Endothelial cell (in vitro differentiated cells): ENCODE measurements at regions not wholly inside any gene's neighbourhood (a gene's known extent, or its start where the extent isn't known, plus 50 kb on each side); places are given as distances from the start of the nearest gene placed in this dataset.

Source experiments
- DNase-seq: peaks from one replicate; pipeline ENCODE4 v3.0.0; 2021; ENCODE audit warnings: low spot score
- H3K27ac Mint-ChIP-seq: one replicate; pipeline ENCODE4 v1.8.0; 2021; ENCODE audit warnings: mixed read lengths, inconsistent platforms; ENCODE audit not compliant: unreplicated experiment
- H3K27me3 Mint-ChIP-seq: one replicate; pipeline ENCODE4 v1.8.0; 2021; ENCODE audit warnings: mild to moderate bottlenecking, moderate library complexity, mixed read lengths, inconsistent platforms; ENCODE audit not compliant: unreplicated experiment
- H3K36me3 Mint-ChIP-seq: one replicate; pipeline ENCODE4 v1.8.0; 2021; ENCODE audit warnings: mild to moderate bottlenecking, low read depth, mixed read lengths, inconsistent platforms; ENCODE audit not compliant: unreplicated experiment
- H3K4me1 Mint-ChIP-seq: one replicate; pipeline ENCODE4 v1.8.0; 2021; ENCODE audit warnings: mild to moderate bottlenecking, mixed read lengths, inconsistent platforms; ENCODE audit not compliant: unreplicated experiment
- H3K4me3 Mint-ChIP-seq: one replicate; pipeline ENCODE4 v1.8.0; 2021; ENCODE audit warnings: mild to moderate bottlenecking, mixed read lengths, inconsistent platforms; ENCODE audit not compliant: unreplicated experiment
- H3K9me3 Mint-ChIP-seq: one replicate; pipeline ENCODE4 v1.8.0; 2021; ENCODE audit warnings: mixed read lengths, inconsistent platforms; ENCODE audit not compliant: unreplicated experiment
- CTCF ChIP-seq: fragments of 200-600 bp; sonication (generic); IDR thresholded peaks from one replicate; pipeline ENCODE4 v1.5.0; 2021; ENCODE audit warnings: antibody characterized with exemption; ENCODE audit not compliant: unreplicated experiment

DNA sequence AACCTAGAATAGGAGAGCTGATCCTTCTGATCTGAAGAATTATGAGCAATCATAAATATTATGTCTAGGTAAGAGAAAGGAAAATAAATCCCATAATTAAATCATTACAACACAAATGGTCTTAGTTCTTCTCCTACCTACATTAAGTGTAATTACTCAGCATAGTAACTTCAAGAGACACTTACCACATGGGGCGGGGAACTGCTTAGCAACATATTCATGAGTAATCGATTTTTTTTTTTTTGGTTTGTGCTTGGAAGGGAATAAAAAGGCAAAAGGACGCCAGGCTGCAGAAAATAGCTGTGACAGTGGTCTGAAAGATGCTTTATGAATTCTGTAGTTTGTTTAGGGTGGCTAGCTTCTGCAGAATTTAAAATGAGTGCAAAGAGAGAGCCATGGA lies 103.3 kb upstream of the HTR2A start:
- H3K9me3 Mint-ChIP-seq: no peaks in the 10 kb centered on the region
- H3K27ac Mint-ChIP-seq: no peak overlapping the region
- H3K4me3 Mint-ChIP-seq: no peak overlapping the region
- no peaks in the 10 kb centered on the region for H3K4me1 Mint-ChIP-seq
- no peaks in the 10 kb centered on the region for H3K27me3 Mint-ChIP-seq
- no peak for DNase-seq
- no peak for TF ChIP-seq CTCF
- no peaks in the 10 kb centered on the region for H3K36me3 Mint-ChIP-seq

GRCh38 chr13:46996316-46997030 lies 99.6 kb upstream of the HTR2A start:
- no peak overlapping the region for H3K27ac Mint-ChIP-seq
- DNase-seq: no peak
- H3K27me3 Mint-ChIP-seq: no peaks in the 10 kb centered on the region
- no peak overlapping the region for H3K4me3 Mint-ChIP-seq
- TF ChIP-seq CTCF: no peak
- H3K9me3 Mint-ChIP-seq: no peaks in the 10 kb centered on the region
- no peaks in the 10 kb centered on the region for H3K36me3 Mint-ChIP-seq
- H3K4me1 Mint-ChIP-seq: no peaks in the 10 kb centered on the region

GRCh38 chr13:46995874-46996273 lies 99.0 kb upstream of the HTR2A start:
- no peaks in the 10 kb centered on the region for H3K27me3 Mint-ChIP-seq
- no peaks in the 10 kb centered on the region for H3K36me3 Mint-ChIP-seq
- no peak overlapping the region for H3K27ac Mint-ChIP-seq
- no peak overlapping the region for H3K4me3 Mint-ChIP-seq
- DNase-seq: no peak
- no peaks in the 10 kb centered on the region for H3K4me1 Mint-ChIP-seq
- H3K9me3 Mint-ChIP-seq: no peaks in the 10 kb centered on the region
- TF ChIP-seq CTCF: no peak

DNA sequence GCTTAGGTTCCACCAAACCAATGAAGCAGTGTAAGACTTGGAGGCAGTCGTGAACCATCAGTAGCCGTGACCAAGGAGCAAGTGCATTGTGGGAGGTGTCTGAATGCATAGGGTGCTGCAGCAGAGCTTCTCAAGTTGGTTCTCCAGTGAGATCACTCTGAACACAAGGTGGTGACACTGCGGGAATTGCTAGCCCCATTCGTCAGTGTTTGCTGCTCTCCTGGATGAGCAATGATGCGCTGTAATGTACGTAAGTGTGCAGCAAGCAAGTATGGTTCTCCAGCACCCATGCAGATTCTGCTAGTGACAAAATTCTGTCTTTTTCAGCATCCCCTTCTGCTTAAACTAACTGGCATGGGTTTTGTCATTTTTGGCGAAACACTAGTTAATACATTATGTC lies 97.6 kb upstream of the HTR2A start:
- H3K4me1 Mint-ChIP-seq: no peaks in the 10 kb centered on the region
- no peaks in the 10 kb centered on the region for H3K27me3 Mint-ChIP-seq
- no peaks in the 10 kb centered on the region for H3K9me3 Mint-ChIP-seq
- no peak for DNase-seq
- H3K36me3 Mint-ChIP-seq: no peaks in the 10 kb centered on the region
- TF ChIP-seq CTCF: no peak
- no peak overlapping the region for H3K27ac Mint-ChIP-seq
- no peak overlapping the region for H3K4me3 Mint-ChIP-seq

- Mint-ChIP-seq H3K4me3 (no peak overlapping the region), H3K27ac (no peak overlapping the region), H3K27me3 (peaks cover 2% of the 10 kb centered on the region), H3K36me3 (no peaks in the 10 kb centered on the region), H3K9me3 (no peaks in the 10 kb centered on the region), H3K4me1 (no peaks in the 10 kb centered on the region)
- DNase-seq: peak; percentile 13
- TF ChIP-seq CTCF: peak; percentile 62
Observed at GRCh38 chr13:46992383-46992952, 95.6 kb upstream of the HTR2A start.
